GF-D8 (cell line): ENCODE measurements at regions not wholly inside any gene's neighbourhood (a gene's known extent, or its start where the extent isn't known, plus 50 kb on each side); places are given as distances from the start of the nearest gene placed in this dataset.
"Not testable (repeated sequence)": the region's sequence is repeated elsewhere in the genome, so short reads cannot be mapped to it uniquely, and the experiment has no call there.

Experiments used
- DNase-seq: peaks from one replicate; lab custom pipeline; 2025; lab: John Stamatoyannopoulos, UW

DNA sequence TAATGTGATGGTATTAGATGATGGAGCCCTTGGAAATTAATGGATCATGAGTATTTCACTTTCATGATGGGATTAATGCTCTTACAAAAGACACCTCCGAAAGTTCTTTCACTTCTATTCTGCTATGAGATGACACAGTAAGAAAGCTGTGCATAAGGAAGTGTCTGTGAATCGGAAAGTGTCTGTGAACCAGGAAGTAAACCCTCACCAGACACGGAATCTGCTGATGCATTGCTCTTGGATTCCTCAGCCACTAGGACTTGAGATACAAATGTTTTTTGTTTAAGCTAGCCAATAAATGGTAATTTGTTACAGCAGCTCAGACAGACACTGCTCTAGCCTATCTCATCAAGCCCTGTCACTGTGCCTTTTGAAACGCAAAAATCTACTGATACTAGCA lies 440.4 kb upstream of the PRR20A start:
- no peak for DNase-seq

DNA sequence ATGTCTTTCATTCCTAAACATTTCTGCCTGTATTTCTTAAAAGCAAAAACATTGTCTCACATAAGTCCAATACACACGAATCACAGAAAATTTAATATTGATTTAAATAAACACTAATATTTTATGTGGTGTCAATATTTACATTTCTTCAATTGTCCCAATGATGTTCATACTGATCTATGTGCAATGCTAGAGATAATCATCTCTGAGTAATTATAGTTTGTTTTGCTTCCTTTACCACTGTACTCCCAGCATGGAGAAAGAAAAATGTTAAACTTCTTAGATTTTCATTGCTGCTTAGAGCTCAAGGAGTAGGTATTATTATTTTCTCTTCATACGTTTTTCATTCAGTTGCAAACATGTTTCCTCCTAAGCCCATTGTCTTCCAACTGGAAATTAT lies 434.2 kb upstream of the PRR20A start:
- DNase-seq: no peak

DNA sequence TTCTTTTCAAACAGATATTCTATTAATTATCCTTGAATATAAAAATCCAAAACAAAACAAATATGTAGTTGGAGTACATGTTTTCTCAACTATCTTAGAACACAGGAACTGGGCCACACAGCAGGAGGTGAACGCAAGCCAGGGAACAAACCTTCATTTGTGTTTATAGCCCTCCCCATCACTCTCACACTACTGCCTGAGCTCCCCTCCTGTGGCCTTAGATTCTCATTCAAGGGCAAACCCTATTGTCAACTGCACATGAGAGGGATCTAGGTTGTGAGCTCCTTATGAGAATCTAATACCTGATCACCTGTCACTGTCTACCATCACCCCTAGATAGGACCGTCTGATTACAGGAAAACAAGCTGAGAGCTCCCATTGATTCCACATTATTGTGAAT lies 427.1 kb upstream of the PRR20A start:
- DNase-seq: no peak

GRCh38 chr13:56718791-56719190 lies 421.9 kb upstream of the PRR20A start:
- DNase-seq: no peak

DNA sequence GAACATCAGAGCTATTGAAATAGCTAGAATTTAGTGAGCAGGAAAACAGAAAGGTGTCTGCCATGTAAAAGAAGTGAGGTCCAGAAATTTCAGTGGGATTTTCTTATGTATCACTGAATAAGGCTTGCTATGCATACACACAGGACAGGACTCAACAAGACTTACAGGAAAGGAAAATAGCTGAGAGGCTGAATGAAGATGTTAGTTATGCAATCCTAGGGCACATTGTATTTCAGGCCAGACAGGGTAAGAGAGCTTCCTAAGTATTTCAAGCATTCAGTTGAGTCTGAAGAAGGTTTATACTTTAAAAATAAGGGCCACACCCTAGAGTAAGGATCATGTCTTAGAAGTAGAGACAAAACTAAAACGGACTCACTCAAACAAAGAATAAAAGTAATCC lies 419.9 kb upstream of the PRR20A start:
- no peak for DNase-seq

GRCh38 chr13:56735537-56735942 lies 405.2 kb upstream of the PRR20A start:
- DNase-seq: no peak

DNA sequence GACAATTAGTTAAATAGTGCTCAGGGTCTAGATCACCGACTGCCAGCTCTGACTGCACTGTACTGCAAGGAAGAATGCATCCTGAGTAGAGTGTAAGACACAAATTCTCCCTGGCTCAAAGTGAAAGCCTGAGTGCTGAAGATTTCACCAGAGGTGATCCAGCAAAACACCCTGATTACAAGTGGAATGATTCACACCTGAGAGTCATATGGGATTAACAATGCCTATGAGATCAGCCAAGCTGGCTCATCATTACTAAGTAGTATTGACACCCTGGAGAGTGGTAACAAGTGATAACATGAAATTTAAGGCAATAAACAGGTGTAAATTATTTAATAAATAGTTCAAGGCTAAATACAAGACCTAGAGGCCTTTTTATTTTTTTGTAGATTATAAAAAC lies 403.8 kb upstream of the PRR20A start:
- no peak for DNase-seq

GRCh38 chr13:56752636-56753035 lies 388.1 kb upstream of the PRR20A start:
- DNase-seq: no peak

DNA sequence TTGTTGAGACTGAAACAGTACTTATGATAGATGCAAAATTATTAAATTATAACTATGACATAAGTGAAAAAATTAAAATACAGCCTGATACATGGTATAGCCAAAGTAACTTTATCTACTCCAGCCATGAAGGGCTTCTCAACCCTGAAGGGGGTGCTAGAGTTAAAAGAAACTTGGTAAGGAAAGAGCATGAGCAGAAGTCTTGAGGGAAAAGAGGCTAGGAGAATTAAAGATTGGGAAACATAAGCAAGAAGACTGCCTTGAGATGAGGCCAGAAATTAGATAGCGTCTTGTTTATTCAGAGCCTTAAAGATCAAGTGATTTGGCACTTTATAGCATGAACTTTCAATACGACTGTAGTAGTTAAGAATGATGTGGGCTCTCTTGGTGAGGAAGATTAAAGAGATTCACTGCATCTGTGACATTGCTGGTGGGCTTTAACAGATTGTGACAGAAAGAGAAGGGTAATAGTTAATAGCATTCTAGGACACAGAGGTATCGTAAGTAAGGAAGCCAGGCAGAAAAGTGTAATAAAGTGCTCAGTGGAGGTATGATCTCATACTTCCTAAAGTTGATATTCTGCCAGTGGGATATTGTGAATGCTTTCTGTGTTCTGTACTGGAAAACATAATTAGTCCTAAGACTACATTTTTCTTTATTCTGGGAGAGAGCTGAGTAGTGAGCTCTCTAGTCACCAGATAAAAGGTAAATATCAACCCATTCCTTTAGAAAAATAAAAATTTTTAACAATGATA lies 385.4 kb upstream of the PRR20A start:
- no peak for DNase-seq

GRCh38 chr13:56763333-56763732 lies 377.4 kb upstream of the PRR20A start:
- not testable (repeated sequence) for DNase-seq

- no peak for DNase-seq
Observed at GRCh38 chr13:56773148-56773547, 367.6 kb upstream of the PRR20A start.

GRCh38 chr13:56789527-56789926 lies 351.2 kb upstream of the PRR20A start:
- no peak for DNase-seq

DNA sequence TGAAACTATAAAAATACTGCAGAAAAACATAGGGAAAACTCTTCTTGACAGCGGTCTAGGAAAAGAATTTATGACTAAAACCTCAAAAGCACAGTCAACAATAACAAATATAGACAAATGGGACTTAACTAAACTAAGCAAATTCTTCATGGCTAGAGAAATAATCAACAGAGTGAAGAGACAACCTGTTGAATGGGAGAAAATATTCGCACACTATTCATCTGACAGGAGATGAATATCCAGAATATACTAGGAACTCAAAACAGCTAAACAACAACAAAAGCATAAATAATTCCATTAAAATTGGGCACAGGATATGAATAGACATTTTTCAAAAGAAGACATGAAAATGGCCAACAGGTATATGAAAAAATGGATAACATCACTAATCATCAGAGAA lies 303.6 kb upstream of the PRR20A start:
- no peak for DNase-seq

DNA sequence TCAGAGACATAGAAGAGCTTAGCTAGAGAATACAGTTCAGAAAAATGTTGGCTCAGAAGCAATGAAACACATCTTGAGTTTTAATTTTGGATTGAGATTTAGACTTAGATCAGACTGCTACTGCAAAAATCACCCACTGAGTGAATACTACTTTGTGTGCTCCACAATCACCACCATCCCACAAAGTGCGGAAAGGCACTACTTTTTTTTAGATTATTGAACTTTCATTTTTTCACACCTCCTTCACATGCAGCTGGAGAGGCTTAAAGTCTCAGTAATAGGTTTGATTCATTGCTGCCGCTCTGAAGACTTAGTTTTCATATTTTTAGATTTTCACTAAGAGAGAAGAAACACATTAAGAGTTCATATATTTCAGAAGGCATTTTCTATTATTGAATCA lies 289.9 kb upstream of the PRR20A start:
- DNase-seq: no peak

DNA sequence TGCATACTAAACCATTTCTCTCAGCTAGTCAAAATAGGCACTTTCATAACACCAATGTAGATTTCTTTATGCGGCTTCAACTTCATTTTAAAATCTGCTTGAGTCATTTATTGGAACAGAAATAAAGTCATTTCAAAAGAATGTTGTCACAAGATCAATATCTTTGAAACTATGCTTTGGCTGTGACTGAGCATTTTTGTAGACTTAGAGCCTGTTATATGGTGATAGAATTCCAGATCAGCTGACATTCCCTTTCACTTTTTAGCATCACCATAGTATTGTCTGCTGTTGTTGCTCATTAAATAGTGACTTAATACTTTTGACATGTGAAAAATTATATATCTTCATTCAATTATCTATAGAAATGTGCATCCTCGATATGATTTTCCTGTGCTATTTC lies 279.2 kb upstream of the PRR20A start:
- no peak for DNase-seq

GRCh38 chr13:56864451-56864850 lies 276.3 kb upstream of the PRR20A start:
- no peak for DNase-seq

- no peak for DNase-seq
Observed at GRCh38 chr13:56865416-56865815, 275.3 kb upstream of the PRR20A start.

DNA sequence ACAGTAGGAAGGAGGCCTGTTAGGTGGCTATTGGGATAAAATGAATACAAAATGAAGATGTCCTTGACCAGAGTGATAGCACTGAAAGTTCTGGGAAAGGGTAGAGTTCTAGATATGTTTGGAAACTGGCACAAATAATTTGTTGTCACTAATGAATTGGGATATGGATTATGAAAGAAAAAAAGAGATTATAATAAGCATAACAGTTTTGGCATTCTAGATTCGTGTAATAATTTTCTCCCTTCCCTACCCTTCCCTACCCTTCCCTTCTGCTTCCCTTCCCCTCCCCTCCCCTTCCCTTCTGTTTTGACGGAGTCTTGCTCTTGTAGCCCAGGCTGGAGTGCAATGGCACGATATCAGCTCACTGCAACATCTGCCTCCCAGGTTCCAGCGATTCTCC lies 271.0 kb upstream of the PRR20A start:
- DNase-seq: no peak

DNA sequence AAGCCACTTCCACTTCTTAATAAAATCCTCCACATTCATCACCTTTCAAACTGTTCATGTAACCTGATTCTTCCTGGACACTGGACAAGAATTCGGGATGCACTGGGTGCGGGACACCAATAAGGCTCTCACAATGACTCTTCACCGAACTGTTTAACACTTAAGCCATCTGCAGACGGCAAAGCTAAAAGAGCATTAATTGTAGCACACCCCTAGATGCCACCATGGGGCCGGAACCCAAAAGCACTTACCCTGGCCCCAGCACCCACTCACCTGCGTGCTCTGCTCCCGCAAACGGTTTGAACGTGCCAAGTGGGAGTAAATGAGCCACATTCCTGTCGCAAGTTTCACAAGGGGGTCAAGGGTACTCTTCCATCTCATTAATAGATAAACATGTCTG lies 254.3 kb upstream of the PRR20A start:
- DNase-seq: no peak

GRCh38 chr13:56888455-56888854 lies 252.3 kb upstream of the PRR20A start:
- no peak for DNase-seq

DNA sequence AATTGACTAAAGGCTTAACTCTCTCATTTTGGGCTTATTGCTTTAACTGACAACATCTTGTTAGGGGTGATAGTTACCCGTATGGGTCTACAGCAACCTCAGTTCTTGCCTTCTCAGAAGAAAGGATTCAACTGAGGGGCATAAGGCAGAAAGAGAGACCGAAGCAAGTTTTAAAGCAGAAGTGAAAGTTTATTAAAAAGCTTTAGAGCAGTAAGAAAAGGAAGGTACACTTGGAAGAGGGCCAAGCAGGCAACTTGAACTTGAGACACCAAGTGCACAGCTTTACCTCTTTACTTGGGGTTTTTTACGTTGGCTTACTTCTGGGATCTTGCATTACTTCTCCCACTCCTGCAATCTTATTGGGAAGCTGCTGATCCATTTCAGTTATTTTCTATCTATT lies 246.9 kb upstream of the PRR20A start:
- DNase-seq: no peak

DNA sequence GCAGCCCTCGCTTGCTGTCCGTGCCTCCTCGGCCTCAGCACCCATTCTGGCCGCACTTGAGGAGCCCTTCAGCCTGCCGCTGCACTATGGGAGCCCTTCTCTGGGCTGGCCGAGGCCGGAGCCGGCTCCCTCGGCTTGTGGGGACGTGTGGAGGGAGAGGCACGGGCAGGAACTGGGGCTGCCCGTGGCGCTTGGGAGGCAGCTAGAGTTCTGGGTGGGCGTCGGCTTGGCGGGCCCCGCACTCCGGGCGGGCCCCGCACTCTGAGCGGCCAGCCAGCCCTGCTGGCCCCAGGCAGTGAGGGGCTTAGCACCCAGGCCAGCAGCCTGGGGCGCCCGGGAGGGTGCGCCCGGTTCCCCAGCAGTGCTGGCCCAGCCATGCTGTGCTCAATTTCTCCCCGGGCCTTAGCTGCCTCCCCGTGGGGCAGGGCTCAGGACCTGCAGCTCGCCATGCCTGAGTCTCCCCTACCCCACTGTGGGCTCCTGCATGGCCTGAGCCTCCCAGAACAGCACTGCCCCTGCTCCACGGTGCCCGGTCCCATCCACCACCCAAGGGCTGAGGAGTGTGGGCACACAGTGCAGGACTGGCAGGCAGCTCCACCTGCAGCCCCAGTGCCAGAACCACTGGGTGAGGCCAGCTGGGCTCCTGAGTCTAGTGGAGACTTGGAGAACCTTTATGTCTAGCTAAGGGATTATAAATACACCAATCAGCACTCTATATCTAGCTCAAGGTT lies 240.0 kb upstream of the PRR20A start:
- DNase-seq: no peak

- no peak for DNase-seq
Observed at GRCh38 chr13:56902276-56902675, 238.4 kb upstream of the PRR20A start.
